Stimulated activated naive CD4-positive, alpha-beta T cell treated with Interleukin-2 at 50 U/mL for 16 hours (primary cell): ENCODE measurements at regions not wholly inside any gene's neighbourhood (a gene's known extent, or its start where the extent isn't known, plus 50 kb on each side); places are given as distances from the start of the nearest gene placed in this dataset.
"Not testable (repeated sequence)": the region's sequence is repeated elsewhere in the genome, so short reads cannot be mapped to it uniquely, and the experiment has no call there.

ENCODE experiments used
- DNase-seq: peaks from one replicate; lab custom pipeline; 2025; lab: John Stamatoyannopoulos, UW

DNA sequence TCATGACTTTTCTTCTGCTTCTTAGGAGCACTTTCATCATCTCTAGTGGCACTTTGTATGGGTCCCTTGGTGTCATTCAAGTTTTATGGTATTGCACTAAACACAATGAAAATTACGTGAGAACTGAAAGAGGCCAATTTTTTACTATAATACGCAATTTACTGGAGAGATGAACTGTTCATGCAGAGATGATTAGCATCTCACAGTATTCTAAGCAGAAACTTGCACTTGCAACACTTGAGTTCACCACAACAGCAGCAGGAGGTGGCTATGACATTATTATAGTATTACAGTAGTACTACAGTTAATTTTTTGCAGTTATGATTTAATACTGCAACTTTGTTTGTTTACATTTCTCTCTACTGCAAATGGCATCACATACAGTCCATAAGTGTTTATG lies 793.1 kb upstream of the CRIM1 start:
- DNase-seq: no peak

DNA sequence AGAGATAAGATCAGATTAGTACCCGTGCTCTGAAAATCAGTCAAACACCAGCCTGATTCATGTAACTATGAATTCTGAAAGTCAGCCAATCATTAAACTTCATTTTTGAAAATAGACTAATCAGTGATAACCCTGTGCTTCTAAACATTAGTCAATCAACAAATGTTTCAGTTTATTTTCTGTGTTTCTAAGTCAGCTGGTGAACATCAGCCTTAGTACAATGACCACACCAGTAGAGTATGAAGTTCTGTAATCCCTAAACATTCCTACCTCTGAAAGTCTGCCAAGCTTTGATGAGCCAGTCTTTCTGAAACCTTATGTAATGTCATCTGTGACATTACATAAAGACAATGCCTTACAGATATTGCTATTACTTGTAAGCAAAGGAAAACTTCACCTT lies 807.4 kb upstream of the CRIM1 start:
- no peak for DNase-seq

DNA sequence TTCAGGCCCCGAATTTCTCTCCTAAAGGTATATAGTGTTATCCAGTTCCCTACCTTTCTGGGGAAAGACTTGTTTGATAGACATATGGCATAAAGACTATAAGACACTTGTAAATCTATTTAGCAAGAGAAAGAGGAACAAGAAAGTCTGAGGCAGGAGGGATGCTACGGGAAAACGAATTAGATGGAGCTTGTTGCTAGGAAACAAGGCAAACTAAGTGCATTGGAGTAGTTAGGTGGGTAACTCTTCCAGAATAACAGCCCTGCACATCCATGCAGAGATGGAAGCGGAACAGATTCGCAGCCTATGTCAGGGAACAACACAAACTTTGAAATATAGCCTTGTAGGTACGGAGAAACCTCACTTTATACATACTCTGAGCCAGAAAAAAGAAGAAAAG lies 810.3 kb upstream of the CRIM1 start:
- DNase-seq: no peak

DNA sequence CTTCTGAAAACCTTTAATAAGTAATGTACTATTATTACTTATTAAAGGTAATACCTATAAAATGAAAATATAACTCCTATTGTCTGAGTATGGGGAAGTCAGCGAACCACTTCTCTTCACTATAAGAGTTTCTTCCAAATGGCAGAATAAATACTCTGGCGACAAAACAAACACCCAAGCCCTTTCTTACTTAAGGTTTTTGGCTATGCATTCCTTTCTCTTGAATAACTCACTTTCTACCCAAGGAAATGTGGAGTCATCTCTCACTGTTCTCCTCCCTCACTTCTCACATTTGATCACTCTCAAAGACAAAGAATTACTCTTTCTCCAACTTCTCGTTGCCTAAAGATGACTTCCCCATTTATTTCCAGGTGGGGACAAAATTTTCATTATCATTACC lies 816.8 kb upstream of the CRIM1 start:
- DNase-seq: no peak

DNA sequence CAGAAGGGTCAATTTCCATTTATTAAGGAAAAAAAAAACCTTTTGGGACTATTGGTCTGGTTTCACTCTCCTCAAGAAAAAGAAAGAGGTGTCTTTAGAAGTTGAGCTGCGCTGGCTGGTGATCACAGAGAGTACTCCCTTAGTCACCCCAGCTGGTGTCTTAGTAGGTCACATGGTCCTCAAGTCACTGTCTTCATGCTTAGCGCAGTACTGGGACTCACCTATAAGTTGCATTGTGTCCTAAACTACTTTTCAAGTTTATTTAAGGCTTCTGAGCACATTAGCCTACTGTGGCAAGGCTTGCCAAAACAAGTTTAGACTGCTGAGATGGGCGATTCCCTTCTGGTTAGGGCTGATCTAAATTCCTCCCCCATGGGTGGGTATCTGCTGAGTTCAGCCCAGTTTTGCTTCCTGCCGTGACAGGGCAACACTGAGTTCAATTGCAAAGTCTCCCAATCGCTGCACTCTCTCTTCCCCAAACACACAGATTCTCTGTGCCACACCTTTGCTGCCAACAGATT lies 824.9 kb upstream of the CRIM1 start:
- DNase-seq: no peak

DNA sequence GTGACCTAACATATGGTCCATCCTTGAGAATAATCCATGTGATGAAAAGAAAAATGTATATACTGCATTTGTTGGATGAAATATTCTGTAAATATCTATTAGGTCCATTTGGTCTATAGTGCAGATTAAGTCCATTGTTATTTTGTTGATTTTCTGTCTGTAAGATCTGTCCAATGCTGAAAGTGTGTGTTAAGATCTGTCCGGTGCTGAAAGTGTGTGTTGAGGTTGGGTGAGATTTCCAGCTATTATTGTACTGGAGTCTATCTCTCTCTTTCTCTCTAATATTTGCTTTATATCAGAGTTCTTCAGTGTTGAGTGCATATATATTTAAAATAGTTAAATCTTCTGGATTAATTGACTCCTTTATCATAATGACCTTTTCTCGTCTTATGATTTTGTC lies 828.8 kb upstream of the CRIM1 start:
- no peak for DNase-seq

DNA sequence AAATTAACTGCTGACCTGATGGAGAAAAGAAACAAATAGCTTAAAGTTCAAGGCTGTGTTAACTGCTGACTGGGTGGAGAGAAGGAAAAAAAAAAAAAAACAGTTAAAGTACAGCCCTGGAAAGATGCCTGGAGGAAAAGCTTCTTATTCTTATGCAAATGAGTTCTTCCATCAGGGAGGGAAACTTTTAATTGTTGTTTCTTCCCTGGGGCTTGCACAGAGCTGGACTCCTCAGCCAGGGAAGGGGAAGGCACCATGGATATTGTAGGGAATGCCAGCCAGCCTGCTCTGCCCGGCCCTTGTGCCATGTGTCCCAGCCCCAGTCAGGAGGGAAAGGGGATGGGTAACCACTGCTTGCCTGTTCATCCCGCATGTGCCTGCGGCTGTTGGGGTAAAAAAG lies 833.1 kb upstream of the CRIM1 start:
- DNase-seq: no peak

DNA sequence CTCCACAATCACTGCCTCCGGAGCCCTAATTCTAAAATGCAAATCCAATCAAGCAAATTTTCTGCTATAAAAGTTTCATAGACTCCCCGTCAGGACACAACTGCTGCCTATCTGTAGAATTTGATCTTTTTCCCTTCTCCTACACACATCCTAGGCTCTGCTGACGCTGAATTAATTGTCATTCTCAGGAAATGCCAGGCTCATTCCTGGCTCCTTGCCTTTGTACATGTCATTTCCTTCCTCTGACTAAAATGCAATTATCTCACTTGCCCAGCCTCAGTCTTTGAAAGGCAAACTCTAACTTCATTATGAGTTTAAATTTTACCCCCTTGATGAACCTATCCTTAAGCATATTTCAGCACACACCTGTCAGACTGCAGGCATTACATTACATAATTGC lies 844.9 kb upstream of the CRIM1 start:
- DNase-seq: no peak

DNA sequence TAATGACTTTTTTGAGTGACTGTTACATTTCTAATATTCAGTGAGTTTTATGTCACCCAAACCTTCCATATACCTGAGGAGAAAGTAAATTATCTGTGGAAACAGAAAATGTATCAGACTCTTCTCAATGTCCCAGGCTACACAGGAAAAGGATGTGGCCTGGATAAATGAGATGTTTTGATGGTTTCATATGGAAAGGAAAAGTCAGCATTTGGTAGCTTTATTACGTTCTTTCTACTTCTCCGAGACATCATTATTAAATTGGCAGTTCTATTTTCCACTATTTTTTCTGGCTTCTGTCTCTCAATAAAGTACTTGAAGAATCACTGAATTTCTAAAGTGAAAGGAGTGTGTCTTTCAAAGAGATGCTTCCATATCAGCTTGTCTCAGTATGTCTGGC lies 847.0 kb upstream of the CRIM1 start:
- DNase-seq: no peak

DNA sequence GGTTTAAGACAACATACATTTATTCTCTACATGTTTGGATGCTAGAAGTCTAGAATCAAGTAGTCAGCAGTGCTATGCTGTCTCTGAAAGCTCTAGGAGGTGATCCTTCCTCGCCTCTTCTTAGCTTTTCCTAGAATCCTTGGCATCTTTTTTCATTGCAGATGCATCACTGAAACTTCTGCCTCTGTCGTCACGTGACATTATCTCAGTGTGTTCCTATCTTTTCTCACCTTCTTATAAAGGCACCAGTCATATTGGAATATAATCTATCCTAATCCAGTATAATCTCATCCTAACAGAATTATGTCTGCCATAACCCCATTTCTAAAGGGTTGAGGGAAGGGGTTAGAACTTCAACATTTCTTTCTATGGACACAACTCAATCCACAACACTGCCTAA lies 851.2 kb upstream of the CRIM1 start:
- no peak for DNase-seq

DNA sequence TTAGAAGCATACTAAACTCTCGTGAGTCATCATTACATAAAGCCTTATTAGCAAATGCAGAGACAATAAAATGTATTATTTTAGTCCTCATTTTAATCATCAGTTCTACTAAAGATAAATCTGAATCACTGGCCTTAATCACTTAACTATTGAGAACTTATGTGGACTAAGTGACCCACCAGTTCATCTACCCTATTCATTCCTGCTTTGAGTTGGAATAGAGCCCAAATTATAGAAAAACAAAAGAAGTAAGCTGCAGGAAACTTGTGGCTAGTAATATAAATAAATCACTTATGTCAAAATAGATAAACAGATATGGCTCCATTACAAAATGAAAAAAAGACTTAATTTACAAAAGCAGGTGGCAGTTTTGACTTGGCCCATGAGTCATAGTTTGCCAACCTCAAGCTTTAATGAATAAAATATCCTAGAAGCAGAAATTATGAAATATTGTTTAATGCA lies 851.8 kb upstream of the CRIM1 start:
- DNase-seq: no peak

DNA sequence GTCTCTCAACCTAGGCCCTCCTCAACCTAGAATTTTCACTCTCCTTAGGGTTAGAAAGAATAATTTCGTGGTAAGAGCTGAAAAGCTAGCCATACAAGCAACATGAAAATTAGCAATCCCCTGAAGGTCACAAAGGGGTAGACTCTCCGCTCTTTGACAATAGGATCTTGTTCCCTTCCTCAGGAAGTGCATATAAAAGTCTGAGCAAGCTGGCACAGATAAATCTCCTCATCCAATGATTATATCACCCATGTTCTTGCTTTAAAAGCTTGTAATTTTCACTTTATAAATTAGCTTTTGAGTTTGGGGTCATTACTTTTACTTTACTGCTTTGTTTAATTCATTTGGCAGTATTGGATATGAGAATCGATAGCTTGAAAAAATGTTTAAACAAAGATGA lies 852.3 kb upstream of the CRIM1 start:
- no peak for DNase-seq

DNA sequence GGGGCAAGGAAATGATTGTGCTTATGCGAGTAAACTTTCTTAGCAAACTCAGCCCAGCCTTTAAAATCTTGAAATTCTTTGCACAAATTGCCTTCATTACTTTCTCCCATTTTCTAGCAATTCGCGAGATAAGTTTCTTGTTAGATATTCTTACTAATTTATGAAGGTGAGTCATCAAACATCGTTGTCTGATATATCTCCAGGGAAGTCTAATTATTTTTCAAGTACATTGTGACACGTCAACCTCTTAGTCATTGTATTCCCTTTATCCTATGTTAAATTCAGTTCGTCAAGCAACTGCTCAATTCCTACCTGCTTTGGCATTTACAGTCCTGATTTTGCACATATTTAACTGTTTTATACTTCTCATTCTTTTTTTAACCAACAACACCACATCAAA lies 854.5 kb upstream of the CRIM1 start:
- no peak for DNase-seq

DNA sequence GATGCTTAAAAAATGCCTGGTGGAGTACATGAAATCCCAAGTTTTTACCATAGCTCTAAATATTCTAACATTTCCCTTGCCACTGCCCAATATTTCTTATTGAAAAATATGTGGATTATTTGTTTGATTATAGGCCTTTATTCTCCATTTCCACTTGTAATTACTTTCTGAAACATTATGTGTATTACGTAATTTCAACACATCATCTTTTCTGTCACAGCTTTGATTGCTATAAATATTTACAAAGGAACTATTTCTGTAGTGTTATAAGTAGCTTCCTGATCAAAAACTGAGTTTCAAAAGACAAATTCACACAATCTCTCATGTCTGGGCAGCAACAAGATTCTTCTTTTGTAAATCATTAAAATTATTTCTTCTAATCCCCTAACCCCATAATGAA lies 859.6 kb upstream of the CRIM1 start:
- no peak for DNase-seq

DNA sequence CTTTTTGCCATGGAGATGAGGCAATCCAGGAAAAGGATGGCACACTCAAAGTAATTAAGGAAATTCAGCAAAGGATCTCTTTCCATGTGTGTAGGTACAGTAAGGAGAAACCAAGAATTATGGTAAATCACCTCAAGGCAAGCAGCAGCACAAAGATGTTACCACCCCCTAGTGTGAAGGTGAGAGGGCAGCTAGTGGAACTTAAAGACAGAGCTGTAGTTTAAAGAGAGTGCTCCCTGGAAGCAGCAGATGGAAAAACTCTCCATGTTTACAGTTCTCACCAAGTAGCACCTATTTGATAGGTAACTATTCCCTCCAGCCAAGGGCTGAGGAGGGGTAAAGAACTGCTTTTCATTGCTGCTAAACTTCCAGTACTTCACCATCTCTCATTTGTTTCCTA lies 860.4 kb upstream of the CRIM1 start:
- no peak for DNase-seq

DNA sequence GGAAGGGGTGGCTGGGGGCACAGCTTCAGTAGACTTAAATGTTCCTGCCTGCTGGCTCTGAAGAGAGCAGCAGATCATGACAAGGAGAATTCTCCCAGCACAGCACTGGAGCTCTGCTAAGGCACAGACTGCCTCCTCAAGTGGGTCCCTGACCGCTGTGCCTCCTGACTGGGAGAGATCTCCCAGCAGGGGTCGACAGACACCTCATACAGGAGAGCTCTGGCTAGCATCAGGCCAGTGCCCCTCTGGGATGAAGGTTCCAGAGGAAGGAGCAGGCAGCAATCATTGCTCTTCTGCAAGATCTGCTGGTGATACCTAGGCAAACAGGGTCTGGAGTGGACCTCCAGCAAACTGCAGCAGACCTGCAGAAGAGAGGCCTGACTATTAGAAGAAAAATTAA lies 877.5 kb upstream of the CRIM1 start:
- DNase-seq: not testable (repeated sequence)

DNA sequence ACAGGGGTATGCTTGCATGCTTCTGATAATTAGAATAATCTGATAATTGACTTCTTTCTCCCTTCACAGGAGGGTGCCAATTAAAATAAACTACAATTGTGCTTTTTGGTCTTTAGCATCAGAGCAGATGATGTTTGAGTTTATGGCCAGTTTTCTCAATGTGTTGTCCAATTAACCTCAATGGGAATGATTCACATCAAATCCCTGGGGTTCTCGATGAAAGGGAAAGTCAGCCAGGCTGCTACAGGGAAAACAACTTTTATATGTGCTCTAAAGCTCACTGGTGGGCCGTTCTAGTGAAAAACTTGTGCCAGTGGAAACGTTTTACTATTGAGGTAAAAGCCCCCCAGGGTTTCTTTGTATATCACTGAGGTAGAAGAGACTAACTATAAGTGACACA lies 887.3 kb upstream of the CRIM1 start:
- no peak for DNase-seq

DNA sequence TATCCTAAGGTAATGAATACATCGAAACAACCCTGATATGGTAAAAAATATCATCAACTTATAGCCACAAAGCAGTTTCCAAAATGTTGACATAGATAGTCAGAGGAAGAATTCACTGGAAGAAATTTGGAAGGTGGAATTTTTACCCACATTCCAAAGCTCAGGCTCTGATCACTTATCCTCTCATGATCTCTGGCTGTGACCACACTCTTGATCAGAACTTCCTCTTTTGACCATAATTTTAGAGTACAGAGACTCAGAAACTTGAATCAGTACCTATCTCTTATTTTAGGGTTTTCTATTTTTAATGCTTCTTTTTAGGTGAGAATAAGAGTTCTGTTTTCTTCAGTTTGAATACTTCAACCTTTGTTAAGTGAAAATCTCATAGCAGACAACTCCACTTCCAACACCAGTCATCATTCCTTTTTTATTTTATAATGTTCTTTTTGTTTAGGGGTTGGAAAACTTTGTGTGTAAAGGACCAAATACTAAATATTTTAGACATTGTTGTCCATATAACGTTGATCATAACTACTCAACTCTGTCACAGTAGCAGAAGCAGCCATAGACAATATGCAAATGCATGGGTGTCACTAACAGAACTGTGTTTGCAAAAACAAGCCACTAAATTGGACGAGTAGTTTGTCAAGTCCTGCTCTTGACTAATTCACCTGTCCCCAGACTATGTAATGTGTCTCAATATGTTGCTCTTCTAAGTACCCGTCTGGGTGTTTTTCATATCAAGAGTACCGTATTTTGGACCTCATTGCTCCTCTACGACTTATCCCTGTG lies 891.6 kb upstream of the CRIM1 start:
- DNase-seq: no peak

DNA sequence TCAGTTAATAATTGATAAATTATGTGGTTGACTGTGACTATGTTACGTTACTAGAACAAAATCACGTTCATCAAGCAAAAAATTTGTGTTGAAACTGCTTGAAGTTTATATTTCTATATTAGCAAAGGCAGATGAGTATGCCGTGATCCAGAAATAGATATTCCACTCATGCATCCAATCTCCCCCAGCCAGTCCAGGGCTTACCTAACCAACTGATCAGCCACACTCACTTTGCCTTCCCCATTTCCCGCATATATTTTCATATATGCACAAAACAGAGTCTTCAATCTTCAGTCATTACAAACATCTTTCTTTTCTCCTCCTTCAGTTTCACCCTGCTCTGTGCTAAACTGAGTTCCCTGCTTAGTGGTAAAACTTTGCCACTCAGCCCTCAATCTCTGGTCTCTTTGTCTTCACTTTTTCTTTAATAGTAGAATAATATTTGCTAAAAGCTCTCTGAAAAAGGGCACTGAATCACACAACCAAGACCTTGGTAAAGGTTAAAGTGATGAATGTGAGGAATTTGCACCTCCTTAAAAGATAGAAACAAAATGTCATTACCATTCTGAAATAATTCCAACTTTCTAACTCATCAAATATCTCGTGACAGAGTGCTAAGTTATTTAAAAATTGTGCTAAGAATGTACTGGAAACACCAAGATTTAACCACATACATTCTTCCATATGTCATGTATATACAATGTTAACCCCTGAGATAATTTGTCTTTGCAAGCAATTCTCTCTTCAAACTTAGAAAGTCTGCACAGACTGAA lies 893.2 kb upstream of the CRIM1 start:
- no peak for DNase-seq

DNA sequence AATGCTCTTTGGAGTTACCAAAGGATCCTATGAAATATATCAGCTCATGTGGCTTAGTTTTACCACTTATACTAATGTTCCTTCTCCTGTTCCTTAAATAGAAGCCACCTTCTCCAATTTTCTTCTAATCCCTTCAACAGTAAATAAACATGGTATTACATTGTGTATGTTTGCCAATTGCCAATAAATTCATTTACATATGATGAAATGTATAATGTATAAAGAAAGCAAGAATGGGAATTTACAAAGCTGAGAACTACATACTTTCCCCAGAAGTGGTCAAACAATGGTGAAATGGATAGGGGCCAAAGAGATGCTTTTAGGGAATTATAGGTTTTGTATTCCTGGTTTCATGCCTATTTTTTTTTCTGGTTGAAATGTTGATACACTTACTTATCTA lies 894.2 kb upstream of the CRIM1 start:
- no peak for DNase-seq

DNA sequence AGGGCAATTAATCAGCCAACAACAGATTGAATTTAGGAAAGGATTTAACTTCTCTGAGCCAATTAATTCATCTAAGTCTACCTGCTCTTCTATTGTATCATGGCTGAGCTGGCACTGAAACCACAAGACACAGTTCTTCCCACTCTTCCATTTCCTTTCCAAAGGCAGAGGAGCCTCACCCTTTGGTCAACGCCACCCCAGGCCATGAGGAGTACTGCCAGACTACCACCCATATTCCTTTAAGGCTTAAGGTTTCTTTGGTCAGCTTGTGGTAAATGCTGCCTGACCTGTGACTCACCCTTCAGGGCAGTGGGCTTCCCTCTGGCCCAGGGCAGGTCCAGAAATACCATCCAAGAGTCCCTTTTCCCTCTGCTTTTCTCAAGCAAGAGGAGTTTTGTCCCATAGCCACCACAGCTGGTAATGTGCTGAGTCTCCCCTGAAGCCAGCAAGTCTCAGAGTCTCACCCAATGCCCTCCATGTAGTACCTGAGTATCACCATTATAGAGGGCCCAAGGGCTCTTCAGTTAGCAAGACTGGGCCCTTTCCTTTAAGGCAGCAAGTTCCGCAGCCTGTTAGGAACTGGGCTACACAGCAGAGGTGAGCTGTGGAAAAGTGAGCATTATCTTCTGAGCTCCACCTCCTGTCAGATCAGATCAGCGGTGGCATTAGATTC lies 900.5 kb upstream of the CRIM1 start:
- DNase-seq: no peak

DNA sequence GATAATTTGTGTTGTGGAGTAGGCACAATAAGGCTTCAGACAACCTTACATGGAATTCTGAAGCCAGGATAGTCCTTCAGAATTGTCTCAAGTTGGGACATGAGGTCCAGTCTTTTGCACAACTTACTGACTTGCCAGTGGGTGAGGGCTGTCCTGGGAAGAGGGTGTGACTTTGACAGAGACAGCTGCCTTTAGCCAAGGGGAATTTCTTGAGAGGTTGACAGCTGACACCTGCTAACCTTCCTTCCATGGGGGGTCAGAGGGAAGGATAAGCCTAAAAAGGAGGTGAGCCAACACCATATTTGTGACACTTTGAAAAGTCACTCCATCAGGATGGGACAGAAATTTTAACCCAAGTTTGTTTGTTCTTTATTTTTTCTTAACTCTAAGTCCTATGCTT lies 907.8 kb upstream of the CRIM1 start:
- DNase-seq: no peak

DNA sequence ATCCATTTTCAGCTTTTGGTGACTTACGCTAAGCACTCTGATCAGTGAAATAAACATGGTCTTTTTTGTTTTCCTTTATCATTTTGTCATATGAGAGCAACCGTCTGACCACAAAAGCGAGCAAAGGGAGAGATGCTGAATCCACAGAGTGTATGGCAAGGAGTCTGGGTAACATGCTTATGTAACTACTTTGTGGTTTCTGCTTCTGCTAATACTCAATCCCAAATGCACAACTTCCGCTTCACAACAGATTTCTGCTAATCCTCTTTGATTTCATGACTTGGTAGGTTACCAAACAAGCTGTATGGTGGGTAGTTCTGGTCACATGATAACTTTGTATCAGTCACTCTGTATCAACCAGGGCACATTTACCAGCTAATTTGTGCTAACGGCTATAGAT lies 908.4 kb upstream of the CRIM1 start:
- DNase-seq: no peak
